Stimulated activated CD8-positive, alpha-beta memory T cell treated with anti-CD3 and anti-CD28 coated beads, Interleukin-12 subunit alpha, Interleukin-12 subunit beta, amount 100 ng/mL, for 1 hour (primary cell): ENCODE measurements at regions not wholly inside any gene's neighbourhood (a gene's known extent, or its start where the extent isn't known, plus 50 kb on each side); places are given as distances from the start of the nearest gene placed in this dataset.

Source experiments
- DNase-seq: peaks from one replicate; pipeline ENCODE4 v3.0.0-alpha.2; 2020; ENCODE audit warnings: low read depth

DNA sequence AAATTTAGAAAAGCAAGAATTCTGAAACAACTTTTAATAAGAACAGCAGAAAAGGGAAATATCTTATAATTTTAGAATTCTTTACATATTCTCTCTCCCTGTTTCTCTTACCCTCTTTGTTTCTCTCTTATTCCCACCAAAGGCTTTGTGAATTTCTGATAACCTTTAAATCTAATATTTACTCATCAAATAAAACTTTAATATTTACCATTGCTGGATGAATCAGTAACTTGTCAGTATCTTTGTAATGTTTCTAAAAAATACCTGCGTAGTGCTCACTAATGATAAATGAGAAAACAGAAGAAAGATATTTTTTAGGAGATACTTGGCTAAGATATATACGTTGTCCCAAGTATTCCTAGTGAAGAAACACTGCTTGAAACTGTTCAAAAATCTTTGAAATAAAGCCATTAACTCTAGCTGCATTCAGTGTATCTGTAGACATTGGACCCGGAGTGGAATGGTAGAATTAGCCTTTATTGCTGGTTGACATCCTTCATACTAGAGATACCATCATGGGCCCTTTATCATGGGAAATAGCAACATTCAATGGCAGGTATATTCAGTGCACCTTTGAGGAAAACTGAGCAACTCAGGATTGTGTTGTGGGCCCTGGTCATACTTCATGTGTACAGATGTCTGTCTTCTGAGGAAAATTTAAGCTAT lies 2160.4 kb downstream of the MAT2B start:
- DNase-seq, result no peak

- no peak for DNase-seq
Observed at GRCh38 chr5:165673499-165673898, 2168.1 kb downstream of the MAT2B start.

- DNase-seq, result no peak
Observed at GRCh38 chr5:165695796-165696195, 2190.4 kb downstream of the MAT2B start.

DNA sequence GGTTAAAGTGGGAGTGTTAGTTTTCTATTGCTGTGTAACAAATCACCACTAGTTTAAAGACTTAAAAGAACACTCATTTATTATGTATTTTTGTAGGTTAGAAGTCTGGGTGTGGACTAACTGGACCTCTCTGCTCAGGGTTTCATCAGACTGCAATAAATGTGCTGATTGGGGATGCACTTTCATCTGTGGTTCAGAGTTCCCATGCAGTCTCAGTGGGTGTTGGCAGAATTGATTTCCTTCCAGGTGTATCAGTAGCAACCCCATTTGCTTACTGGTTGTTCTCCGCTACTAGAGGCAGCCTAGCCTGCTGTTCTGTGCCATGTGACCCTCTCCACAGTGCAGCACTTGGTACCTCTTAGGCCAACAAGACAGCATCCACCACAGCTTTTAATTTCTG lies 2200.5 kb downstream of the MAT2B start:
- DNase-seq, result no peak

GRCh38 chr5:165712011-165712410 lies 2206.6 kb downstream of the MAT2B start:
- no peak for DNase-seq

GRCh38 chr5:165714598-165714997 lies 2209.2 kb downstream of the MAT2B start:
- DNase-seq, result no peak

GRCh38 chr5:165720901-165721300 lies 2215.5 kb downstream of the MAT2B start:
- DNase-seq, result no peak

DNA sequence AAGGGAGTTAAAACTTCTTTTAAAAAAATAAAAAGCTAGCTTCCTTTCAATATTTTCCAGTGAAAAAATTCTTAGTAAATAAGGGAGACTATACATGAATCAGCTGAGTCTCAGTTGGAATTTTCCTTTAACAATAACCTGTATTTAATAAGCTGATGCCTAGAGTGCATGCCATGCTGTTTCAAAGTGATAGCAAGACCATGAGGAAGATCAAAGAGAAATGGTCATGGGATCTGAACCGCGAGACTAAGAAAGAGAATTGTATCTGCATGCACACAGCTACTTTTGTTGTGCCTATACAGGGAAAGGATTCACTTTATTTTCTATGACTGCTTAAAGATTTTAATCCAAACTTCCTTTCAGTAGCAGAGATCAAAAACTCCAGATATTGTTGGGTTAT lies 2217.0 kb downstream of the MAT2B start:
- no peak for DNase-seq

DNA sequence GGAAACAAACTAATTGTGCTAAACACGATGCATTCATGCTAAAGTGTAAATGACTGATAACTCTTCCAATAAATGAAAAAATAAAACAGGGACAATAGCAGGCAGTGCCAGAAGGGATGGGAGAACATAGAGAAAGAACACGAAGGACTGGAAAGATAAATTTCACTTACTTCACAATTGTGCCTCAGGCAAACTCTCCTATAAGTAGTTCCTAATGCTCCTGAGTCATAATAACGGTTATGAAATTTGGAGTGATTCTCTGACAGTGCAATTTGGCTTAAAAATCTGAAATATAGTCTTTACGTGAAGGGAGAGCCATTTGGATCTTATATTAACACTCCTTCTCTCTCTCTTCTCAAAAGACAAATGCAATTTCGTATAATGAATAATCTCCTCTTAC lies 2218.5 kb downstream of the MAT2B start:
- DNase-seq, result no peak

- DNase-seq, result no peak
Observed at GRCh38 chr5:165728425-165728824, 2223.0 kb downstream of the MAT2B start.

DNA sequence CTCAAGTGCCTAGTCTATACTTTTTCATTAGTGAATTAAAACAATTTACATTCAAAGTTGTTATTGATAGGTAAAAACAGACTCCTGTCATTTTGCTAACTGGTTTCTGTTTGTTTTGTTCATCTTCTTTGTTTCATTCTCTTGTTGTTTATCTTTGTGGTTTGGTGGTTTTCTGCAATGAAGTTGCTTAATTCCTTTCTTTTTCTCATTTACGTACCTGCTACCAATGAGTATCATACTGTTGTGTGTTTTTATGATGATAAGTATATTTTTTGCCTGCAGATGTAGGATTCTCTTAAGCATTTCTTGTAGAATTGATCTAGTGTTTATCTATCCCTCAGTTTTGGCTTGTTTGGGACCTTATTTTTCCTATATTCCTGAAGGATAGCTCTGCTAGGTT lies 2230.0 kb downstream of the MAT2B start:
- no peak for DNase-seq

DNA sequence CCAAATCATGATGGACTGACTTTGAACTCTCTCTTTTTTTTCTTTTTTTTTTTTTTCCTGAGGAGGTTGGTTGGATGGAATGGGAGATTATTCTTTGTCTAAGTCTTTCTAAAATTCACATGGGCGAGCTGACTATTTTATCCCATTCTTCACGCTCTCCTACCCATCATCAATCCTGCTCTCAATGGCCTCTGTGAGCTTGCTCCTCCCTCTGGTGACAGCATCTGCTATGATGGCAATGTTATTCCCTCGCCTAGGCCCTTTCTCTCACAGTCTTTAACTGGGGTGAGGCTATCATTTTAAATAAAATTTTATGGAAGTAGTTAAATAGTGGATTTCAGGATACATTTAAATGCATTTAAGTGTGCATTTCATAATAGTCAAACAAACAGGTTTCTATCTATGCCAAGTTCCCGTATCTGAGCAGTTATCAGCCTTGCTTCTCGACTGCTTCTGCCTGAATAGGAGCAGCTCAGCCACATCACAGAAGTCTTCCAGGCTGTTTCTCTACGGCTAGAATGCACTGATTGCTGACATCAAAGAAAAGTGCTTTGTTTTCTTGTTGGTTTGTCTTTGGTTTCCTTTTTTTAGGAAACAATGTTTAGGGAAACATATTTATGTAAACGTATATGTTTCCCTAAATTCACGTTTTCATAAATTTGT lies 2233.8 kb downstream of the MAT2B start:
- no peak for DNase-seq

GRCh38 chr5:165757791-165758190 lies 2252.4 kb downstream of the MAT2B start:
- no peak for DNase-seq

DNA sequence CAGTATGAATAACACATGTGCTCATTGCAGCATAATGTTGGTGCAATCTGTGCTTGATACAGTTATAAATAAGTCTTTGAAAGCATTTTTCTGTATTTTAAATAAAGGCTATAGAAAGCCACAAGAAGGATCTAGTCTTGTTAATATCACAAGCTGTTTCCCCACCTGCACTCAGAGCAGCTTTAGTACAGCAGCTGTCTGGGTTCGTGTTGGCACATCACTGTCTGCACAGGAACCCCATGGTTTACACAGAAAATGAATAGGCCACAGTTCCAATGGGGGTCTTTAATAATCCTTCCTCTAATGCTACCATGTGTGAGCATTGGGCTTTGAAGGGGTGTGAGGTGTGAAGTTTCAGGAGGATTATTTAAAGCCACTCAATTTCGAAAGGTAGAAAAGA lies 2269.7 kb downstream of the MAT2B start:
- DNase-seq, result no peak

- no peak for DNase-seq
Observed at GRCh38 chr5:165779505-165779904, 2274.1 kb downstream of the MAT2B start.

DNA sequence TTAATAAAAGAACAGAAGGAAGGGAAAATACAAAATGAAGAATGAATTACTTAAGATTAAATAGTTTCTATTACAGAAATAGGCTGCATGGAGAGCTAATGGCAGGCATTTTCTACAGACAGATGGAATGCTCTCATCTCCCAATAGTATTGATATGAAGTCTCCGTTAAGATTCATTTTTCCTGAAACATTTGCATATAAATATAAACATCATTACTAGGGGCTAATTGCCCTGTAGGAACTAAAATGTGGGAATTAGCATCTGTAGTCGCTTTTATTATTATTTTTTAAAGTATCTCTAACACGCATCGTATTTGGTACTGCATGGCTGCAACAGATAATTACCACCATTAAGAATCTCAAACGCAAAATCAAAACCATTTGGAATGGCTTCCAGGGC lies 2275.5 kb downstream of the MAT2B start:
- no peak for DNase-seq

GRCh38 chr5:165781738-165782137 lies 2276.3 kb downstream of the MAT2B start:
- no peak for DNase-seq

DNA sequence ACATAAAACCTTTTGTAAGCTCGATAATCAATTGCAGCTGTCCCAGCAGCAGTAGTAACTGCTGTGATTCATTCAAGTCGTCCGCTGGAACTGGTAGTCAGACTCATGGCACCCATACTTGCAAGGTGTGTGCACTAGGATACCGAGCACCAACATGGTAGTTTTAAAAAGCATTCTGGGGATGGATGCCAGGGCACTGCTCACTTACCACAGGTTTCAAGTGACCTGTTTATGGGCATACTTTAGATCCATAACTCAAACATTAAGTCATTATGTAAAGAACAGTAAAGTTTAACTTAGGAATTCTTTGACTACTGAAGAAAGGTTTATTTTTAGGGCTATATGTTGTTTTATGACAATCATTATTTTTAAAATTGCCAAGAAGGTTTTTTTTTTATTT lies 2277.6 kb downstream of the MAT2B start:
- no peak for DNase-seq

- DNase-seq, result no peak
Observed at GRCh38 chr5:165786073-165786472, 2280.7 kb downstream of the MAT2B start.

DNA sequence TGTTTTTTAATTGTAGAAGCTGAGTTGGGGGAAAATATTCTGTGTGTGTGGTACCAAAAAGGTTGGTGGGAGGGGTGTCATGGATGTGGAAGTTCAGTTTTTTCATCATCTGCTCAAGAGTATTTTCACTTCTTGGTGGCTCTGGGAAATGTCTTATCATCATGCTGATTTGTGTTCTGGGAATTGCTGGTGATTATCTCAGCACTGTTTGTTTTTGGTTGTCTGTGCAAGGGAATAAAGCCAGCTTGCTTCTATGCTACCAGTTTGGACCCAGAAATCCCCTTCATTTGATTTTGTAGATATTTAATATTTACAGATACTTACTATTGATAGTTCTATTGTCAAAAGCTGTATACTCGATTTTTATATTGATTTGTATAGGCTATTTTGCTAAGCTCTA lies 2289.7 kb downstream of the MAT2B start:
- no peak for DNase-seq

GRCh38 chr5:165805756-165806155 lies 2300.3 kb downstream of the MAT2B start:
- no peak for DNase-seq

- DNase-seq, result no peak
Observed at GRCh38 chr5:165808335-165808734, 2302.9 kb downstream of the MAT2B start.

DNA sequence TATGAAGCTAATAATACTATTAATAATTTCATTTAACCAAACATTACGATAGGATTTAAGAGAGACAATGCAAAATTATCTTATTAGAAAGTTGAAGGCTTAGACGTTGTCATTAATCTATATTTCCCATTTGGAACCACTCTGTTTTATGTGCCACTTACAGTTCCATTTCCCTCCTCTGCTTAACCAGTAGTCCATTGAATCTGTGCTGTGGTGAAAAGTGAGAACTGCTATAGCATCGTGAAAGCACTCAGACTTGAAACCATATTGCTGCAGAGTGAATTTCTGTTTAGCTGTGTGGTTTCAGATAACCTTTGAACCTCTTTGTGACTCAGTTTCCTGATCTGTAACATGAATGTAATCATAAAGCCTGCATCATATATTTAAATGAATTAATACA lies 2304.5 kb downstream of the MAT2B start:
- DNase-seq, result no peak

DNA sequence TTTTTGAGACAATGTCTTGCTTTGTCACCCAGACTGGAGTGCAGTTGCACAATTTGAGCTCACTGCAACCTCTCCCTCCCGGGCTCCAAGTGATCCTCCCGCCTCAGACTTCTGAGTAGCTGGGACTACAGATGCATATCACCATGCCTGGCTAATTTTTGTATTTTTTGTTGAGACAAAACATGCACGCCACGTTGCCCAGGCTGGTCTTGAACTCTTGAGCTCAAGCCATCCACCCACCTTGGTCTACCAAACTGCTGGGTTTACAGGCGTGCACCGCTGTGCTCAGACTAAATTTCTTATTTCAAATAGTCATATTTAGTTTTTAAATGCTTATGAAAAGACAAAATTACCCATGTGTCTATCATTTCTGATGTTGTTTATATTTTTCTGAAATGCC lies 2324.1 kb downstream of the MAT2B start:
- no peak for DNase-seq
